PC-9 (cell line): ENCODE measurements at regions not wholly inside any gene's neighbourhood (a gene's known extent, or its start where the extent isn't known, plus 50 kb on each side); places are given as distances from the start of the nearest gene placed in this dataset.

Experiments
- BruUV-seq: library from RNA; stranded (reverse); fragments of 400-500 nt; replicated peaks from 2 replicates; lab custom pipeline; 2021; lab: Mats Ljungman, UMichigan
- CTCF ChIA-PET: fragments of 300-600 bp; sonication (Branson Sonifier 250); formaldehyde crosslinking; loops from one replicate; lab custom pipeline; 2022; ENCODE audit warnings: antibody characterized with exemption; lab: Charles Lee
- POLR2A ChIA-PET: fragments of 300-600 bp; sonication (Branson Sonifier 250); formaldehyde crosslinking; loops from one replicate; lab custom pipeline; 2022; ENCODE audit warnings: antibody characterized with exemption; ENCODE audit not compliant: unreplicated experiment; lab: Charles Lee
- DNase-seq, 2 experiments: peaks; one replicate each; pipeline versions ENCODE4 v3.0.0 to v3.0.0-alpha.2; 2015 to 2022; ENCODE audit warnings: mixed read lengths in 1 of 2
- H2AFZ ChIP-seq: fragments of 200-600 bp; sonication (generic); 2 replicates; pipeline ENCODE4 v1.8.1; 2017; ENCODE audit warnings: antibody characterized with exemption
- H3F3A ChIP-seq: fragments of 200-600 bp; sonication (generic); 2 replicates; pipeline ENCODE4 v1.8.1; 2017; ENCODE audit warnings: antibody characterized with exemption, mild to moderate bottlenecking, low read depth; ENCODE audit not compliant: insufficient read depth
- H3K27ac ChIP-seq: fragments of 200-600 bp; sonication (generic); 2 replicates; pipeline ENCODE4 v1.6.1; 2016; ENCODE audit warnings: mixed run types
- H3K27me3 ChIP-seq: fragments of 200-600 bp; sonication (generic); 2 replicates; pipeline ENCODE4 v1.6.1; 2016; ENCODE audit warnings: low read depth, mixed run types; ENCODE audit not compliant: insufficient read depth
- H3K36me3 ChIP-seq: fragments of 200-600 bp; sonication (generic); 2 replicates; pipeline ENCODE4 v1.6.1; 2016; ENCODE audit warnings: low read depth, mixed run types
- H3K4me1 ChIP-seq: fragments of 200-600 bp; sonication (generic); replicated peaks from 2 replicates; pipeline ENCODE4 v1.6.1; 2016; ENCODE audit warnings: mixed run types; ENCODE audit not compliant: insufficient read depth
- H3K4me2 ChIP-seq: fragments of 200-600 bp; sonication (generic); 2 replicates; pipeline ENCODE4 v1.6.1; 2017; ENCODE audit warnings: mixed run types
- H3K4me3 ChIP-seq: fragments of 200-600 bp; sonication (generic); 2 replicates; pipeline ENCODE4 v1.6.1; 2016; ENCODE audit warnings: mixed run types
- H3K79me2 ChIP-seq: fragments of 200-600 bp; sonication (generic); 2 replicates; pipeline ENCODE4 v1.6.1; 2017; ENCODE audit warnings: low read depth, mixed run types
- H3K9me2 ChIP-seq: fragments of 200-600 bp; sonication (generic); 2 replicates; pipeline ENCODE4 v1.8.1; 2017; ENCODE audit warnings: mild to moderate bottlenecking; ENCODE audit not compliant: insufficient read depth
- H3K9me3 ChIP-seq: fragments of 200-600 bp; sonication (generic); 2 replicates; pipeline ENCODE4 v1.8.1; 2016; ENCODE audit warnings: low read depth; ENCODE audit not compliant: insufficient read depth
- H4K20me1 ChIP-seq: fragments of 200-600 bp; sonication (generic); 2 replicates; pipeline ENCODE4 v1.8.1; 2017; ENCODE audit not compliant: insufficient read depth
- CTCF ChIP-seq: fragments of 200-600 bp; sonication (generic); conservative IDR thresholded peaks from 2 replicates; pipeline ENCODE4 v1.6.1; 2017; ENCODE audit warnings: mixed run types, antibody characterized with exemption, mild to moderate bottlenecking, moderate library complexity
- EZH2 ChIP-seq: fragments of 200-600 bp; sonication (generic); IDR thresholded peaks from 2 replicates; pipeline ENCODE4 v1.8.0; 2017; ENCODE audit warnings: antibody characterized with exemption, low read depth
- intact Hi-C: fragments of 100-400 bp; cut with micrococcal nuclease; formaldehyde crosslinking; loops from one replicate; pipeline ENCODE4 v1.10.0; 2022; ENCODE audit not compliant: unreplicated experiment

GRCh38 chr6:80544976-80545722 lies 438.7 kb downstream of the BCKDHB start:
- H3F3A ChIP-seq: no peaks in the 10 kb centered on the region
- no peak overlapping the region for H3K27ac ChIP-seq
- CTCF ChIA-PET: no interaction called here
- H4K20me1 ChIP-seq: no peaks in the 10 kb centered on the region
- H2AFZ ChIP-seq: no peak overlapping the region
- H3K79me2 ChIP-seq: no peaks in the 10 kb centered on the region
- POLR2A ChIA-PET: no interaction called here
- no peak overlapping the region for H3K4me2 ChIP-seq
- peaks cover 16% of the 10 kb centered on the region for H3K4me1 ChIP-seq
- DNase-seq: no peak
- H3K36me3 ChIP-seq: no peaks in the 10 kb centered on the region
- H3K9me3 ChIP-seq: no peaks in the 10 kb centered on the region
- intact Hi-C loops: loop anchor here (10.0 kb wide), 1 partner anchor 420 kb away; no protein-coding TSS in a partner anchor
- no peaks in the 10 kb centered on the region for H3K9me2 ChIP-seq
- no peaks in the 10 kb centered on the region for H3K27me3 ChIP-seq
- no peak for TF ChIP-seq EZH2
- no peak for TF ChIP-seq CTCF
- no peak overlapping the region for H3K4me3 ChIP-seq
- BruUV-seq: no TSS peak

GRCh38 chr6:80544555-80544954 lies 438.1 kb downstream of the BCKDHB start:
- intact Hi-C loops: loop anchor here (10.0 kb wide), 1 partner anchor 420 kb away; no protein-coding TSS in a partner anchor
- ChIA-PET CTCF (no interaction called here), POLR2A (interaction anchor here (0.5 kb wide), 1 partner anchor 17 kb away, joined by 10 read pairs; no protein-coding TSS in a partner anchor)
- H3K4me3 ChIP-seq: no peak overlapping the region
- H3K27me3 ChIP-seq: no peaks in the 10 kb centered on the region
- H3K9me3 ChIP-seq: no peaks in the 10 kb centered on the region
- H3K36me3 ChIP-seq: no peaks in the 10 kb centered on the region
- H3F3A ChIP-seq: no peaks in the 10 kb centered on the region
- no TSS peak for BruUV-seq
- H3K4me1 ChIP-seq: peaks cover 16% of the 10 kb centered on the region
- no peaks in the 10 kb centered on the region for H4K20me1 ChIP-seq
- TF ChIP-seq EZH2 (no peak), CTCF (no peak)
- H2AFZ ChIP-seq: no peak overlapping the region
- no peak overlapping the region for H3K27ac ChIP-seq
- no peaks in the 10 kb centered on the region for H3K79me2 ChIP-seq
- DNase-seq: no peak
- H3K9me2 ChIP-seq: no peaks in the 10 kb centered on the region
- H3K4me2 ChIP-seq: no peak overlapping the region

DNA sequence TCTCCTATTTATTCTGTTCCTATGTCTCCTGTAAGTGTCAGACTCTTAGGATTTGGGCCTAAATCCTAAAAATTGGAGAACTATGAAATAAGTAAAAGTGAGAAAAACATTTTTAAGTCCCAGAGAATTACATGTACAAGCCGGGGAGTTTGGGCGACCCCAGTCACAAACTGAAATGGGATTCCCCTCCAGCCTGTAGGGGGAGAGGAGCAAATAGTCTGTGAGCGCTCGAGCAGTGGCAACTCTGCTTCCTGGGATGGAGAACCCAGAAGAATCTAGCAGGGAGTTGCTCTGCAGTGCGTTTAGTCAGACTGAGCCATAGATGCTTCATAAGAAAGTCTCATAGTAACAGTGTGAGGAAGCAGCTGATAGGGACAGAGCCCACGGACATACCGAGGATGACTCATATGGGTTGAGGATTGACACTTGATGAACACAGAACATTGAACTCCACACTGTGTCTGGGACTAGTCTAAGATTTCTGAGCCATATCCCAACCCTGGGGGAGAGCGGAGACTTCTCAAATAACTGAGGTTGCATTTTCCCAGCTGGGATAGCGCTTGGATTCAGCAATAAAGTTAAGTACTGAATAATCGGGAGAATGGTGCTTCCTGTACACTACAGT lies 437.2 kb downstream of the BCKDHB start:
- intact Hi-C loops: loop anchor here (10.0 kb wide), 1 partner anchor 419 kb away; no protein-coding TSS in a partner anchor
- no peak overlapping the region for H3K4me3 ChIP-seq
- CTCF ChIA-PET: no interaction called here

More for the DNA sequence above, 437.2 kb downstream of the BCKDHB start:
- no peak overlapping the region for H2AFZ ChIP-seq
- no peaks in the 10 kb centered on the region for H3K36me3 ChIP-seq
- no peaks in the 10 kb centered on the region for H3F3A ChIP-seq
- H4K20me1 ChIP-seq: no peaks in the 10 kb centered on the region
- no peaks in the 10 kb centered on the region for H3K9me3 ChIP-seq
- no peaks in the 10 kb centered on the region for H3K27me3 ChIP-seq
- DNase-seq: no peak
- no peaks in the 10 kb centered on the region for H3K9me2 ChIP-seq
- H3K27ac ChIP-seq: no peak overlapping the region
- peaks cover 16% of the 10 kb centered on the region for H3K4me1 ChIP-seq
- TF ChIP-seq CTCF (no peak), EZH2 (no peak)
- no peaks in the 10 kb centered on the region for H3K79me2 ChIP-seq
- H3K4me2 ChIP-seq: no peak overlapping the region
- POLR2A ChIA-PET: interaction anchor here (0.5 kb wide), 1 partner anchor 16 kb away, joined by 10 read pairs; no protein-coding TSS in a partner anchor
- no TSS peak for BruUV-seq
